ENCODE measurements at regions not wholly inside any gene's neighbourhood (a gene's known extent, or its start where the extent isn't known, plus 50 kb on each side); places are given as distances from the start of the nearest gene placed in this dataset.

- no peak for TF ChIP-seq CTCF (IDR thresholded peaks at IDR 0.05; ENCODE audit: low read depth, low read length, missing control alignments)
- in situ Hi-C loops (cut with HindIII; ENCODE audit: low sequenced_read_pairs), result no loop called here
- no peak for DNase-seq (ENCODE audit: low read depth)
- H3K4me3 ChIP-seq (ENCODE audit: low read depth, low read length), result no peak overlapping the region
Measured at GRCh38 chr5:126108470-126108869, 314.7 kb upstream of the GRAMD2B start.

GRCh38 chr5:126115059-126115629 lies 308.1 kb upstream of the GRAMD2B start:
- no peak for TF ChIP-seq CTCF (IDR thresholded peaks at IDR 0.05; ENCODE audit: low read depth, low read length, missing control alignments)
- DNase-seq (ENCODE audit: low read depth), result no peak
- in situ Hi-C loops (cut with HindIII; ENCODE audit: low sequenced_read_pairs), result no loop called here
- no peak overlapping the region for H3K4me3 ChIP-seq (ENCODE audit: low read depth, low read length)

- in situ Hi-C loops (cut with HindIII; ENCODE audit: low sequenced_read_pairs), result no loop called here
- TF ChIP-seq CTCF (IDR thresholded peaks at IDR 0.05; ENCODE audit: low read depth, low read length, missing control alignments), result no peak
- DNase-seq (ENCODE audit: low read depth), result no peak
- no peak overlapping the region for H3K4me3 ChIP-seq (ENCODE audit: low read depth, low read length)
Measured at GRCh38 chr5:126117044-126117443, 306.2 kb upstream of the GRAMD2B start.

GRCh38 chr5:126119887-126120442 lies 303.2 kb upstream of the GRAMD2B start:
- in situ Hi-C loops (cut with HindIII; ENCODE audit: low sequenced_read_pairs), result no loop called here
- TF ChIP-seq CTCF (IDR thresholded peaks at IDR 0.05; ENCODE audit: low read depth, low read length, missing control alignments), result no peak
- no peak for DNase-seq (ENCODE audit: low read depth)
- no peak overlapping the region for H3K4me3 ChIP-seq (ENCODE audit: low read depth, low read length)

- H3K4me3 ChIP-seq (ENCODE audit: low read depth, low read length), result no peak overlapping the region
- no peak for TF ChIP-seq CTCF (IDR thresholded peaks at IDR 0.05; ENCODE audit: low read depth, low read length, missing control alignments)
- in situ Hi-C loops (cut with HindIII; ENCODE audit: low sequenced_read_pairs), result no loop called here
- DNase-seq (ENCODE audit: low read depth), result no peak
Measured at GRCh38 chr5:126120939-126121338, 302.3 kb upstream of the GRAMD2B start.

- in situ Hi-C loops (cut with HindIII; ENCODE audit: low sequenced_read_pairs), result no loop called here
- TF ChIP-seq CTCF (IDR thresholded peaks at IDR 0.05; ENCODE audit: low read depth, low read length, missing control alignments), result no peak
- DNase-seq (ENCODE audit: low read depth), result no peak
- no peak overlapping the region for H3K4me3 ChIP-seq (ENCODE audit: low read depth, low read length)
Measured at GRCh38 chr5:126122942-126123341, 300.3 kb upstream of the GRAMD2B start.
